ENCODE measurements at regions not wholly inside any gene's neighbourhood (a gene's known extent, or its start where the extent isn't known, plus 50 kb on each side); places are given as distances from the start of the nearest gene placed in this dataset.
"Not testable (repeated sequence)": the region's sequence is repeated elsewhere in the genome, so short reads cannot be mapped to it uniquely, and the experiment has no call there.

DNA sequence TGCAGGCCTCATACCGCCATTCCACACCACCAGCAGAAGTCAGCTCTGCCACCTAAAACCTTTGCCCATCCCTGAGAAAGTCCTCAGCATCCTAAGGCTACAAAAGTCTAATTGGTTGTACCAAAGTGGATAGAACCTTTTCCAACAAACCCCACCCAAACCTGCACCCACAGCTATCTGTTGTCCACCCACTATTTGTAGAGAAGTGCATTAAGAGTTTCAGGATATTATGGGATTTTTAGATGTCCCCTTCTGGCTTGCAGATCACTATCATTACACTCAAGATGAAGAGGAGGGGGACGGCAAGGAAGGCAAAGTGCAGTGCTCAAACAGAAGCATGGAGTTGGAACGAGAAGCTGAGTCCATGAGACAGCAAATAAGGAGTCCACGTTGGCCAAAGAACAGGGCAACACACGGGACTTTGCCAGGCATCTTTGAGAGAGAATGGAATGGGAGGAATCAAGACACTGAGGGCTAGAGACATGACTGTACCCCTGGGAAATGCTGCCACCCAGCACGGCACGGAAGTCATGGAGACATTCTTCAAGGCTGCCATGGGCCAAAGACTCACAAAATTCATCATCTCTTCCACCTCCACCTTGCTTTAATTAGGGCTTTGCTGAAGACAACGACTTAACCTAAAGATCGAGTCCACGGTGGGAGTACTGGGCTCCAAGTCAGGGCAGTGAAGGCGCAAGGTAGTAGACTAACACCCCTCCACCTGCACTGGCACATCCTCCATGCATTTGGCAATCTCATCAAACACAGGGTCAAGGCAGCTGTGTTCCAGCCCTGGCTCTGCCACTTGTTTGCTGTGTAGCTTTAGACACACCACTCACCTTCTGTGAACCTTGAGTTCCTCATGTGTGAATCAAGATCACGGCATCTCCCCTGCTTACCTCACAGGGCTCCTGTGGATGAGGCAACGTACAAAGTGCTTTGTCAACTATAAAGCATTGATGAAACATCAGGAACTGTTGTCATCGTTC, 112.9 kb upstream of the TMEM45B start:
- no peak for DNase-seq

DNA sequence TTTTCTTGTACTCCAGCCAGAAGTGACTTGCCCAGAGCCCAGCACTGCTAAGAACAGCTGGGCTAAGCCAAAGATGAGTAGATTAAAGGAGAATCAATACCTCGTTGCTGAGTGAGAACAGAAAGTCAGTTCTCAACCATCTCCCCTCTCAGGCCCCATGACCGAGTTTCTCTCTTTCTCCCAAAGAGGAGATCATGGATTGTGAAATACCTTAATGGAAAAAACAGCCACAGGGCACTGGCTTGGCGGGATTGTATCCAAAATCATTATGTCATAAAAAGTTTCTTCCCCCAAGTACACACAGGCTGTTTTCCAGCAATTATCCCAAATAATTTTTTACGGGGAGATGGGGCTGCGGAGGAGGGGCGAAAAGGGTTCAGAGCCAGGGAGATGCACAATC, 111.8 kb upstream of the TMEM45B start:
- DNase-seq = no peak

DNA sequence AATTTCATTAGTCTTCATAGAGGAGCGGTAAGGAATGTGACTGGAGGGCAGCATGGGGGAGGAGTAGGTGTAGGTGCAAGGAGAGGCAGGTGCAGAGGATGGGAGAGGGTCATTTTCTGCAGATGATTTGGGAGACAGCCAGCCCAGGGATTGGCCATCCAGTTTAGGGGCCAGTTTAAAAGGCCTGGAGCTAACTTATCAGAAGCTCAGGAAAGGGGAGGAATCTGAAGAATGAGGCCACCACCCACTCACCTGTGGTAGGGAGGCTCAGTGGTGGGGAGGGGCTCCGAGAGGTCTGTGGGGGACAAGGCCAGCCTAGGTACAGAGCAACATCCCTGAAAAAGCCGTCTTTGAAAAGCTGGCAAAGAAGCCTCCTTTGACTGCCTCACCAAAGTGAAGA, 110.8 kb upstream of the TMEM45B start:
- no peak for DNase-seq

DNA sequence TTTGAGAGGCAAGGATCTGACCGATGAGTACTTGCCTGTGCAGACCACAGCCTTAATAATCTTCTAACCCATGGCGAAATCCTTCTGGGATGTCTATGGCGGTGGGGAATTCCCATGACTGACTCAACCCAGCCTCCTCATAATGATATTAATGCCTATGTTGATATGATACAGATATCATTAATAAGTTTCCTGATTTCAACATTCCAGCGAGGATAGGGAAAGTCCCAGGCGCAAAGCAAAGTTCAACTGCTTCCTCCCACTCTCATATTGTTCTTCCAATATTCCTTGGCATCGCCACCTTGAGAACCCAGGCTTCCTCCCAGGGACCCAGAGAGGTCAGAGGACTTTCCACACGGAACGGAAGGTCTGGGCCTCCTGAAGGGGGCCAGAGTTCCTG, 110.3 kb upstream of the TMEM45B start:
- DNase-seq = no peak

DNA sequence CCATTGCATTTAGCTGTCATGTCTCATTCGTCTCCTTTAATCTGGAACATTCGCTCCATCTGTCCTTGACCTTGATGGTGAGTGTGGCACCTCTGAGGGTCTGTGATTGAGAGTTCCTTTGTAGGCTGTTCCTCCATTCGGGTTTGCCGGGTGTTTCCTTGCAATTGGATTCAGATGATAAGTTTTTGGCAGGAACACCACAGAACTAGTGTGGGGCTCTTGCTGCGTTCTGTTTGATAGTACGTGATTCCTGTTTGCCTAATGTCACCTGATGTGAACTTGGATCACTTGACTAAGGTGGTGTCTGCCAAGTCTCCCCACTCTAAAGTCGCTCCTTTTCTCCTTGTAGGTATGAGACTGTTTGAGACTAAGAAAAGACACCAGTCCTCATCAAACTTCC, 109.7 kb upstream of the TMEM45B start:
- no peak for DNase-seq

DNA sequence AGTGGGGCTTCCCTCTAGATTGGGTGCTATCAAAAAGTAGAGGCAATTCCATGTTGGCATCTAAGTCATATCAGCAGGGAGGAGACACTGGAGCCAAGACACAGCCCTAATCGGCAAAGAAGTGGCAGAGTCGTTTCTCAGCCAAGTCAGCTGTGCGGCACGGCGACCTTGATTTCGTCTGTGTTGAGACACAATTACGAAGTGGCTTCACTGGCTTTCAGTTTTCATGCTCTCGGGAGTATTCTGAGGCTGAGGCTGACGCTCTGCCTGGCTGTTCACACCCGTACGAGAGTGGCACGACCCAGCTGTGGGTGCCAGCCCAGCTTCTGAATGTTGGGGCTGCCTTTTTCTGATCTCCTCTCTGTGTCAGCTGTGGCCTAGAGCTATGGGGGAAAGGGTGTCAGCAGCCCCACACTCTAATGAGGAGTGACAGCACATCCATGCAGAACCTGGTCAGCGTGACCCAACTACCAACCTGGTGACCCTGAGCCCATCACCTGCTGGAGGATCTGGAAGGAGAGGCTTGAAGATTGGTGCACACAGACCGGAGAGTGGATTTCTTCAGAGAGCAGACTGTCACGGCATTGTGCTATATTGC, 105.7 kb upstream of the TMEM45B start:
- DNase-seq = no peak

DNA sequence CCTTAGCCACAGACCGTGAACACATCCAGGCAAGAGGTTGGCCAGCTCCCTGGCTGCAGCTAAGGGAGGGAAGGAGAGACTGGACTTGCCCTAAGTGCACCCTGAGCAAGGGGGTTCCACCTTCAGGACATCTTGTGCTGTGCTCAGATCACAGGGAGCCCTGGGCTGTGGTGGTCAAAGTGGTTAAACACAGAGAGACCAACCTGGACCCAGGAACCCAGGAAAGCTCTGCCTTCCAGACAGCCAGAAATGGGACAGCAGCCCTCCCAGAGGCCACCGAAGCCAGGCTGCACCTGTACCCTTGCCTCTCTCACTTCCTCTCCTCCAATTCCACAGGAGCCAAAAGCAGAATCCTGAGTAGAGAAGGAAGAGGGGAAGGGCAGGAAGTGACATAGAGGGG, 105.2 kb upstream of the TMEM45B start:
- DNase-seq = no peak

DNA sequence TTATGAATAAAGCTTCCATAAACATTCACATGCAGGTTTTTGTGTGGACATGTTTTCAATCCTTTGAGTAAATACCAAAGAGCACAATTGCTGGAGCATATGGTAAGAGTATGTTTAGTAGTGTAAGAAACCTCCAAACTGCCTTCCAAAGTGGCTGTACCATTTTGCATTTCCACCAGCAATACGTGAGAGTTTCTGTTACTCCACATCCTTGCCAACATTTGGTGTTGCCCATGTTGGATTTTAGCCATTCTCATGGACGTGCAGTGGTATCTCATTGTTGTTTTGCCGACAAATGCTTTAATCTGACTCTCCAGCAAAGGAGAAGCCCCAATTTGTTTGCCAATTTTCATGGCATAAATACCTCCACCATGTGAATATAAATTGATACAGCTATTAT, 103.9 kb upstream of the TMEM45B start:
- no peak for DNase-seq

DNA sequence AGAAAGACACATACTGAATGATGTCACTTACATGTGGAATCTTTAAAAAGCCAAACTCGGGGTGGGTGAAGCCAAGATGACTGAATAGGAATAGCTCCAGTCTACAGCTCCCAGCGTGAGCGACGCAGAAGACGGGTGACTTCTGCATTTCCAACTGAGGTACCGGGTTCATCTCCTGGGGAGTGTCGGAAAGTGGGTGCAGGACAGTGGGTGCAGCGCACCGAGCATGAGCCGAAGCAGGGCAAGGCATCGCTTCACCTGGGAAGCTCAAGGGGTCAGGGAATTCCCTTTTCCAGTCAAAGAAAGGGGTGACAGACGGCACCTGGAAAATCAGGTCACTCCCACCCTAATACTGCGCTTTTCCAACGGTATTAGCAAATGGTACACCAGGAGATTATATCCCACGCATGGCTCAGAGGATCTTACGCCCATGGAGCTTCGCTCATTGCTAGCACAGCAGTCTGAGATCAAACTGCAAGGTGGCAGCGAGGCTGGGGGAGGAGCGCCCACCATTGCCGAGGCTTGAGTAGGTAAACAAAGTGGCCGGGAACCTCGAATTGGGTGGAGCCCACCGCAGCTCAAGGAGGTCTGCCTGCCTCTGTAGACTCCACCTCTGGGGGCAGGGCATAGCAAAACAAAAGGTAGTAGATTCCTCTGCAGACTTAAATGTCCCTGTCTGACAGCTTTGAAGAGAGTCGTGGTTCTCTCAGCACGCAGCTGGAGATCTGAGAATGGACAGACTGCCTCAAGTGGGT, 103.0 kb upstream of the TMEM45B start:
- not testable (repeated sequence) for DNase-seq

DNA sequence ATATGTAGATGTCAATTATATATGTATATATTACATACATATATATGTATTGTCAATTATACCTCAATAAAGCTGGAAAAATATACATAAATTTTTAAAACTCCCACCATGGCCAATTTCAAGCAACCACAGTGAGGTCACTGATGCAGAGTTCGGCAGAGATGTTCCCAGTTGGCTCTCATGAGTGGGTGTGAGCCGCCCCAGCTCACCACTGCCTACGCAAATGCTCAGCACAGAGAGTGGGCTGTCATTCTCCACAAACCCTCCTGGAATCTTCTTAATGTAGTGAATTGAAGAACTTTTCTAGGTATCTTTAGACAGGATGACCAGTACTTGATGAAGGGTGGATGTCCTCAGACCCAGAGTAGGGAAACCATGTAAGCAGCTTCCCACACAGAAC, 96.6 kb upstream of the TMEM45B start:
- DNase-seq = no peak

DNA sequence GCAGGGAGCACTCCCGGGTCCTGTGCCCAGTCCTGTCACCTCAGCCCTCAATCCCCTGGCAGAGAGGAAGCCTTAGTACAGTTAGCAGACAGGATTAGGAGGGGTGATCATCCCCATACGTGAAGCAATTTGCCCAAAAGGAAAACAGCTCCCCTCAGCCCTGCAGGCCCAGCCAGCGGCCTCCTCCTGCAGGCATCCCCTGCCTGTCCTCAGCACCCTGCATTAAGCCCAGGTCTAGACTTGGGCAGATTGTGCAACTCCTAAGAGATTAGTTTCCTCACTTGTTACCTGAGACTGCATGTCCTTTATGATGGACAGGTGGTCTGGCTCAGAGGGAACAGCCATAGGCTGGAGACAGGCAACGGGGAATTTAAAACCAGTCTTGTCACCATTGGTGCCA, 95.5 kb upstream of the TMEM45B start:
- DNase-seq = no peak

DNA sequence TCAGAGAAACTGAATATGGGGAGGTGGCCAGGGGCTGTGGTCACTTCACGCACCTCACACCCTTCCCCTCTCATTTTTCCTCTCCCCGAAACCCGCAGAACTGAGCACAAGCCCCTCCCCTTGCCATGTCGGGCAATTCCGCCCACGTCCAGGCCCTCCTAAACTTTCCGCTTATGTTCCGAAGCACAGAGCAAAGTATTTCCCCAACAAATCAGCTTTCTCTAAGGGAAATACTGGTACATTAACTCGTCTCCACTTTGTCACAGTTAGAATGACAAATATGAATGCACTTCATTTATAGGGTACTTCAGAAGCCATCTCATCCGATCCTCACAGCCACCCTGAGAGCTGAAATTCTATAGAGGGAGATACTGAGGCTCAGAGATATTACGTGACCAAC, 94.7 kb upstream of the TMEM45B start:
- no peak for DNase-seq

DNA sequence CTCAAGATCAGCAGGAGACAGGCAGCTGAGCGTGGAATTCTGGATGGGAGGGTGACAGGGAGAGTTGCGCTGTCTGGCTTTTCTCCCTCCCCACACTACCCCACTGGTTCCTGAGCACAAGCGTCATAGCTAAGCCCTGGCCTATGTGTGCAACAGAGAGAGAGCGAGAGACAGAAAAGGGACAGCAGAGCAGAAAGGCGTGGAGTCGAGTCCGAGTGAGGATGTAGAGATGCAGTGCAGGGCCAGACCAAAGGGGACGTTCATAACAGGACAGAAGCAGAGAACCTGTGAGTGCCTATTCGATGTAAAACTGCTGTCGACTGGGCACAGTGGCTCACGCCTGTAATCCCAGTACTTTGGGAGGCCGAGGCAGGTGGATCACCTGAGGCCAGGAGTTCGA, 94.0 kb upstream of the TMEM45B start:
- DNase-seq = no peak

DNA sequence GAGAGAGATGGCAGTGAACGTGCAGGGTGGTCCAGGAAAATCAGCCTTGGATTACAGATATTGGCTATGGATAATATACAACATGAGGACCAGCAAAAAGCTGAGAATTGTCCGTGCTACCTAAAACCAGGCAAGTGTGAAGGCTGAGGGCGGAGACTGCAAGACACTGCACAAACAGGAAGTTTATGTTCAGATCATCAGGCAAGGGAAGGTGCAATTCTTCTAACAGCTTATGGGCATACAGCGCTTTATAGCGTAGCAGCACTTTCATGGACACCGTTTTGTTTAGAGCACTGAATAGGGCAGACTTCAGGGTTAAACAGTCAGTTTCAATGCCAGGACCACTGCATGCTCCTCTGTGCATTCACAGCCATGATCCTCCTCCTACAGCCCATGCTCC, 93.1 kb upstream of the TMEM45B start:
- DNase-seq = no peak

DNA sequence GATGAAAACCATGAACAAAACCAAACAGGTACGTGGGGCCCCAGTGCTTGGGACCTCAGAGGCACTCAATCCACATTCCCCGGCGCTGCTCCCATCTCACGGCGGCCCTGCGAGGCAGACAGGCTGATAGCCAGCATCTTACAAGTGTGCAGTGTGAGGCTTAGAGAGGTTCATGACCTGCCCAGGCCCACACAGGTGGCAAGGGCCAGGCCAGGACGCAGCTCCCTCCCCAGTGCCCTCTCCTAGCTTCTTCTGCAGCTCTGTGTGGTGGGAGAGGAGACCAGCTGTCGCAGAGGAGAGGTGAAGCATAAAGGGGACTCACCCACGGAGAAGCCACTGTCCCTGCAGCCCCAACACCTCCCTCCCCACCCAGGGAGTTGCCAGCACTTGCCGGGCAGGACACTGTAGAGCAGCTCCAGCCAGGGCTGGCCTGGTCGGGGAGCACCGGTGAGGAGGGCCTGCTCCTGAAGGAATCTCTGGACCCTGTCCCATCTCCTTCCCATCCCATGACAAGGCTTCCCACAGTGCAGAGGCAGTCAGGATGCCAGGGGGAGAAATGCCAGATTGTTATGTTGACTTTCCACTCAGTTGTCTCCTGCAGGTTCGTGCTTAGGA, 92.4 kb upstream of the TMEM45B start:
- no peak for DNase-seq

DNA sequence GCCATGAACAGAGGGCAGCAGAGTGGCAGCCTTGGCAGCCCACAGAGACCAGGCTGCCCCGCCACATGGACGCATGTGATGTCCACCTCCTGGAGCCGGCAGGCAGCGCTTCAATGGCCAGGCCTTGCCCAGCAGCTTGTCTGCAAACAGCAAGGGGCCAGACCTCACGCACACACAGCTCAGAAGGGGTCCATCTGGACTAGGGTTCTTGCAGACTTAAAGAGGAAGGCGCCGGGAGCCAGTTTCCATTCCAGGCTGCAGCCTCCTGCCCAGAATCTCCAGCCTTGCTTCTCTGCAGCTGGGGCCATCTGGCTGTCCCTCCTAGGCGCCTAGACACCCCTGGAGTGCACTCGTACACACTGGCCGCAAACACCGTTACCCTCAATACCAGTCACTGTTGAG, 91.9 kb upstream of the TMEM45B start:
- DNase-seq = no peak

DNA sequence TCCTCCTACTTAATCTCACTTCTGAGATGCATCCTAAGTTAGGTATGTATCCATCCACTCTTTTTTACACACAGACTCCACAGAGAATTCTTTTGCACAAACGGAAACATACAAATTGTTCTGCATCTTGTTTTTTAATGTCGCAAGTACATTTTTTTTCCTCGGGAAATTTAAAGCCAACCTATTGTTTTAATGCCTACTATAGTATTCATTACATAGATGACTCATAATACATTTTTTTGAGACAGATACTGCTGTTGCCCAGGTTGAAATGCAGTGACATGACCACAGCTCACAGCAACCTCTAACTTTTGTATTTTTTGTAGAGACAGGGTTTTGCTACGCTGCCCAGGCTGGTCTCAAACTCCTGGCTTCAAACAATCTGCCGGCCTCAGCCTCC, 90.8 kb upstream of the TMEM45B start:
- DNase-seq = no peak

DNA sequence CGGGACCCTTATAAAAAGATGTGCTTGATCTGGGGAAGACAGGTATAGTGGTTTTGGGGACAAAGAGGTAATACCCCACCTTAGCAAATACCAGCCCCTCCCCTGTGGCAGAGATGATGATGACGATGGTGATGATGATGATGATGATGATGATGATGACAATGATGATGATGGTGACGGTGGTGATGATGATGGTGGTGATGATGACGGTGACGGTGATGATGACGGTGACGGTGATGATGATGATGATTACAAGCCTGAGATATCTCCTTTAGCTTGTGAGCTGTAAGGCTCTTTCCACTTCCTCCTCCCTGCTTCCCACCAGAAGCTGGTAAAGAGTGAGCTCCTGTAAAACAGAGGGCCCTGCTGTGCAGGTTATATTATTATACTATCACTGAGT, 89.5 kb upstream of the TMEM45B start:
- DNase-seq = no peak

DNA sequence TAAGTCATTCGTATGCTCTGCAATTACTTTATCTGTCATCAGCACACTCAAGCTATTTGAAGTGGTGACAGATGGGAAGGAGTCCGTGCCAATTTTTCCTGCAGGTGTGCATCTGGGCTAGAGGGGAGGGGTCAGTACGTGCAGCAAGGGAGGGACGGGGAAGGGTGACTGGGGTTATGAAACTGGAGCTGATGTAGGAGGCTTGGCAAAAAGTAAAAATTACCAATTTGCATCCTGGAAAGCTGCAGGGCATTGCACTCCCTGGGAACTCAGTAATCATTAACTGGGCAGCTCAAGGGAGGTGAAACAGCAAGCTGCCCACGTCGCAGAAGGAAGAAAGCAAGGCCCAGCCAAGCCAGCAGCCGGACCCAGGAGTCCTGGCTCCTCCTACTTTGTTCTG, 87.1 kb upstream of the TMEM45B start:
- no peak for DNase-seq

DNA sequence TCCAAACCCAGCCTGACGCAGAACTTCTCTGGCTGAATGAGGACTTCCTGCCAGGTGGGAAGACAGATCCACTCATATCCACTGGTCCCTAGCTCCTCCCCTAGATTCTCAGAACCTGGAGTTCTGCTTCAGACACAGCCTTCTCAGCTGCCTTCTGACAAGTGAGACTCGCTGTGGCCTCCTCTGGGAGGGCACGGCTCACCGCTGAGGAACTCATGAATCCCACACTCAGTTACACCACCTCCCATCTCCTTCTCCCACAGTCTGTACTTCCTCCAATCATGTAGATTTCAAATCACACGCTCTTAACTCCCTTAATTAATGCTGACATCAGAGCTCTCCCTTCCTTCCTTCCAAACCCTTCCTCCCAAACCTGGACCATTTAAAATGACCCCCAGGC, 86.4 kb upstream of the TMEM45B start:
- no peak for DNase-seq

DNA sequence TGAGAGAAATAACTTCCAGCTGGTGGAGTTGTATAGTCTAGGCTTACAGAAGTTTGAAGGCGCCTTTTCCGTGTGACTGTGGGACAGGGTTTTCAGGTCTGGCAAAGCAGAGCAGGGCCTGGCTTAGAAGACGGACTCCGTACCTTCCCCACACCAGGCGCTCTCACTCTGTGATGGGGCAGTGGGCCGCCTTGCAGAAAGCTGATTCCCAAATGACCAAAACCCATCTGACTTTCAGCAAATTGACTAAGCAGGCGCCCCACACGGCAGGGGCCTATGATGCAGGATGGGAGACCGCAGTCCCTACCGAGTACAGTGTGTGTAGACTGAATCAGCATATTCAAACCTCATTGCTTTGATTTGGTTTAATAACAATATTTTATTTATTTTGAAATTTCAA, 85.8 kb upstream of the TMEM45B start:
- DNase-seq = no peak

DNA sequence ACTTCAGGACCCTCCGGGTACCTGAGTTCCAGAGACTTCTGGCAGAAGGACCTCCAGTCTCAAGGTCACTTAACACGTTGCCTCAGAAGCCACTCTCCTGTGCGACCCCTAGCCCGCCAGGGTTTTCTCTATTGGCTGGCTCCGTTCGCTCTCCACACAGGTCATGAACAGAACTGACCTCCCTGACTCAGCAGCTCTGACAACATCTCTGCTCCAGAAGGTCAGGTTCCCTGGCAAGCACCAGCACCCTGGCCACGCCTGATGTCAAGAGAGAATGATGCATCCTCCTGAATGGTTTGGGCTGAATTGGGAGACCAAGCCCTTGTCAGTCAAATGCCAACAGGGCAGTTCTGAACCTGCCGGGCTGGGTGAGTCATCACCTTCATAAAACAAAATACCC, 84.3 kb upstream of the TMEM45B start:
- no peak for DNase-seq

DNA sequence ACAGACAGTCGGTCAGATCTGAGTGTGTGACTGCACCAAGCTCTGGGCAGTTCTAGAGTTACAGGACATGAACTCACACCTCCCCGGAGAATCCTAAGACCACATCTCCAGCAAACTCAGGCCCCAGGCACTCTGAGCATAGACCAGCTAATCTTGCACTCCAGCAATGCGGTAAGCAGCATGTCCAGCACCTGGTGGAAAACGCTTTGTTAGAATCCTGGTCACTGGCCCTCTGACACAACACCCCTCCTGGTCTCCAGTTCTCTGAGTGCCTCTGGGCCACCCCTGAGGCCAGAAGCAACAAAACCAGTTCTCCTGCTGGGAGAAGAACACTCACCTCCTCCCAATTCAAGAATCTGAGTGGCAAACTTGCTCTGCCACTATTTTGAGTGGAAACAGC, 82.7 kb upstream of the TMEM45B start:
- no peak for DNase-seq

All from SW 1271 (cell line).